ENCODE measurements at regions not wholly inside any gene's neighbourhood (a gene's known extent, or its start where the extent isn't known, plus 50 kb on each side); places are given as distances from the start of the nearest gene placed in this dataset.

GRCh38 chr11:30131535-30131934, 99.3 kb upstream of the FSHB start:
- Mint-ChIP-seq H3K4me3 (ENCODE audit: unreplicated experiment) (no peak overlapping the region), H3K27me3 (ENCODE audit: unreplicated experiment) (no peaks in the 10 kb centered on the region), H3K4me1 (ENCODE audit: low read depth, unreplicated experiment) (no peaks in the 10 kb centered on the region), H3K9me3 (ENCODE audit: unreplicated experiment) (no peaks in the 10 kb centered on the region), H3K27ac (ENCODE audit: unreplicated experiment) (no peak overlapping the region), H3K36me3 (ENCODE audit: unreplicated experiment) (no peaks in the 10 kb centered on the region)
- no peak for TF ChIP-seq CTCF (IDR thresholded peaks at IDR 0.05; ENCODE audit: partially characterized antibody, unreplicated experiment)
- DNase-seq, result no peak

GRCh38 chr11:30133281-30133680, 97.5 kb upstream of the FSHB start:
- no peaks in the 10 kb centered on the region for H3K9me3 Mint-ChIP-seq (ENCODE audit: unreplicated experiment)

GRCh38 chr11:30143098-30143705, 87.6 kb upstream of the FSHB start:
- Mint-ChIP-seq H3K4me1 (ENCODE audit: low read depth, unreplicated experiment) (no peaks in the 10 kb centered on the region), H3K4me3 (ENCODE audit: unreplicated experiment) (no peak overlapping the region), H3K27me3 (ENCODE audit: unreplicated experiment) (no peaks in the 10 kb centered on the region), H3K9me3 (ENCODE audit: unreplicated experiment) (no peaks in the 10 kb centered on the region), H3K36me3 (ENCODE audit: unreplicated experiment) (no peaks in the 10 kb centered on the region), H3K27ac (ENCODE audit: unreplicated experiment) (no peak overlapping the region)
- TF ChIP-seq CTCF (IDR thresholded peaks at IDR 0.05; ENCODE audit: partially characterized antibody, unreplicated experiment), result peak; percentile 92
- no peak for DNase-seq

More at GRCh38 chr11:30133281-30133680, 97.5 kb upstream of the FSHB start:
- Mint-ChIP-seq H3K4me3 (ENCODE audit: unreplicated experiment) (no peak overlapping the region), H3K4me1 (ENCODE audit: low read depth, unreplicated experiment) (no peaks in the 10 kb centered on the region), H3K27ac (ENCODE audit: unreplicated experiment) (no peak overlapping the region), H3K36me3 (ENCODE audit: unreplicated experiment) (no peaks in the 10 kb centered on the region), H3K27me3 (ENCODE audit: unreplicated experiment) (no peaks in the 10 kb centered on the region)
- no peak for DNase-seq
- no peak for TF ChIP-seq CTCF (IDR thresholded peaks at IDR 0.05; ENCODE audit: partially characterized antibody, unreplicated experiment)

GRCh38 chr11:30147293-30147692, 83.5 kb upstream of the FSHB start:
- H3K4me1 Mint-ChIP-seq (ENCODE audit: low read depth, unreplicated experiment), result peaks cover 6% of the 10 kb centered on the region
- no peaks in the 10 kb centered on the region for H3K36me3 Mint-ChIP-seq (ENCODE audit: unreplicated experiment)
- H3K9me3 Mint-ChIP-seq (ENCODE audit: unreplicated experiment), result no peaks in the 10 kb centered on the region
- H3K27me3 Mint-ChIP-seq (ENCODE audit: unreplicated experiment), result no peaks in the 10 kb centered on the region
- no peak for DNase-seq
- TF ChIP-seq CTCF (IDR thresholded peaks at IDR 0.05; ENCODE audit: partially characterized antibody, unreplicated experiment), result no peak
- H3K4me3 Mint-ChIP-seq (ENCODE audit: unreplicated experiment), result no peak overlapping the region
- no peak overlapping the region for H3K27ac Mint-ChIP-seq (ENCODE audit: unreplicated experiment)

GRCh38 chr11:30149998-30150397, 80.8 kb upstream of the FSHB start:
- H3K4me3 Mint-ChIP-seq (ENCODE audit: unreplicated experiment), result no peak overlapping the region
- no peak overlapping the region for H3K27ac Mint-ChIP-seq (ENCODE audit: unreplicated experiment)
- TF ChIP-seq CTCF (IDR thresholded peaks at IDR 0.05; ENCODE audit: partially characterized antibody, unreplicated experiment), result no peak
- no peaks in the 10 kb centered on the region for H3K36me3 Mint-ChIP-seq (ENCODE audit: unreplicated experiment)
- DNase-seq, result no peak
- peaks cover 2% of the 10 kb centered on the region for H3K27me3 Mint-ChIP-seq (ENCODE audit: unreplicated experiment)
- peaks cover 6% of the 10 kb centered on the region for H3K4me1 Mint-ChIP-seq (ENCODE audit: low read depth, unreplicated experiment)
- peaks cover 1% of the 10 kb centered on the region for H3K9me3 Mint-ChIP-seq (ENCODE audit: unreplicated experiment)

Measured in glutamatergic neuron (in vitro differentiated cells).